ENCODE measurements at regions not wholly inside any gene's neighbourhood (a gene's known extent, or its start where the extent isn't known, plus 50 kb on each side); places are given as distances from the start of the nearest gene placed in this dataset.

DNA sequence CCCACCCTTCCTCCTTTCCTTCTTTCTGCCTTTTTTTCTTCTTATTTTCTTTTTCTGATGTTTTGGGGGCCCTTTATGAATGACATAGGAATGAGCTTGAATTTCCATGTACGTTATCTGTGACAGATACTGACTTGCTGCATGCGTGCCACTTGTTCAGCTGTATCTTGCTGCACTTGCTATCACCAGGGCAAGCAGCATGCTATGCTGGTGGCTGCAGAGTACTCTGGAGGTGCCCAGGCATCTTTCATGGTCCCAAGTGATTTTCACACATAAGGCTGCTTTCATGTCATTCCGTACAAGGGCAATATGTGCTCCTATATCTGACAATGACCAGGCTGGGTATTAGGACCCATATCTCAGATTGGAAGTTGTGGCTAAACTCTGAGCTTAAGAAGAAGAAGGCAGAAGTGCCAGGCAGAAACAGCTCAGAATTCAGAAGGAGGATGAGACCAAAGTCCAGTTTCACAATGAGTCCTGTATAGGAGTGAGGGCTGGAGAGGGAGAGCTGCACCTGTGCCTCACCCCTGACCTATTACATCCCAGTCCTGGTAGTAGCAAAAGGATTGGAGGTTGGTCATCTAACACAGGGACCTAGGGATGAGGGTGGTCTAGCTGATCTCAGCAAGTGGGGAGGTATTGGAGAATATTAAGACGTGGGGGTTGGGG, 299.0 kb upstream of the DDHD1 start:
- H3K4me1 ChIP-seq (ENCODE audit: control insufficient read depth, insufficient read depth, low read length), result peaks cover 6% of the 10 kb centered on the region
- 87 to 94% methylated on average over 3 to 4 of the region's 4 CpGs for WGBS, 2 experiments (ENCODE audit: insufficient coverage in 1 of 2, insufficient read length in 1 of 2)
- TF ChIP-seq, protein P1, sequence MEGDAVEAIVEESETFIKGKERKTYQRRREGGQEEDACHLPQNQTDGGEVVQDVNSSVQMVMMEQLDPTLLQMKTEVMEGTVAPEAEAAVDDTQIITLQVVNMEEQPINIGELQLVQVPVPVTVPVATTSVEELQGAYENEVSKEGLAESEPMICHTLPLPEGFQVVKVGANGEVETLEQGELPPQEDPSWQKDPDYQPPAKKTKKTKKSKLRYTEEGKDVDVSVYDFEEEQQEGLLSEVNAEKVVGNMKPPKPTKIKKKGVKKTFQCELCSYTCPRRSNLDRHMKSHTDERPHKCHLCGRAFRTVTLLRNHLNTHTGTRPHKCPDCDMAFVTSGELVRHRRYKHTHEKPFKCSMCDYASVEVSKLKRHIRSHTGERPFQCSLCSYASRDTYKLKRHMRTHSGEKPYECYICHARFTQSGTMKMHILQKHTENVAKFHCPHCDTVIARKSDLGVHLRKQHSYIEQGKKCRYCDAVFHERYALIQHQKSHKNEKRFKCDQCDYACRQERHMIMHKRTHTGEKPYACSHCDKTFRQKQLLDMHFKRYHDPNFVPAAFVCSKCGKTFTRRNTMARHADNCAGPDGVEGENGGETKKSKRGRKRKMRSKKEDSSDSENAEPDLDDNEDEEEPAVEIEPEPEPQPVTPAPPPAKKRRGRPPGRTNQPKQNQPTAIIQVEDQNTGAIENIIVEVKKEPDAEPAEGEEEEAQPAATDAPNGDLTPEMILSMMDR (conservative IDR thresholded peaks at IDR 0.05), result no peak
- no peaks in the 10 kb centered on the region for H3K4me1 Mint-ChIP-seq
- H3K36me3 Mint-ChIP-seq (ENCODE audit: low read depth), result no peaks in the 10 kb centered on the region
- H3K4me3 ChIP-seq (ENCODE audit: low read length), result no peak overlapping the region
- H3K27ac Mint-ChIP-seq, result no peak overlapping the region
- no peak overlapping the region for H3K9ac ChIP-seq (ENCODE audit: extremely low read depth, low read length, poor library complexity, severe bottlenecking)
- no peaks in the 10 kb centered on the region for H3K27me3 Mint-ChIP-seq (ENCODE audit: insufficient read depth)
- no peak overlapping the region for H3K27ac ChIP-seq (ENCODE audit: low read depth, low read length)
- no peaks in the 10 kb centered on the region for H3K27me3 ChIP-seq (ENCODE audit: control insufficient read depth, insufficient read depth, low read length, poor library complexity, severe bottlenecking)
- no peaks in the 10 kb centered on the region for H3K36me3 ChIP-seq (ENCODE audit: control insufficient read depth, insufficient read depth, low read length)
- no peaks in the 10 kb centered on the region for H3K9me3 Mint-ChIP-seq
- H3K9me3 ChIP-seq (ENCODE audit: control insufficient read depth, low read length), result no peaks in the 10 kb centered on the region
- no peak overlapping the region for H3K4me3 Mint-ChIP-seq
- DNase-seq, result no peak

DNA sequence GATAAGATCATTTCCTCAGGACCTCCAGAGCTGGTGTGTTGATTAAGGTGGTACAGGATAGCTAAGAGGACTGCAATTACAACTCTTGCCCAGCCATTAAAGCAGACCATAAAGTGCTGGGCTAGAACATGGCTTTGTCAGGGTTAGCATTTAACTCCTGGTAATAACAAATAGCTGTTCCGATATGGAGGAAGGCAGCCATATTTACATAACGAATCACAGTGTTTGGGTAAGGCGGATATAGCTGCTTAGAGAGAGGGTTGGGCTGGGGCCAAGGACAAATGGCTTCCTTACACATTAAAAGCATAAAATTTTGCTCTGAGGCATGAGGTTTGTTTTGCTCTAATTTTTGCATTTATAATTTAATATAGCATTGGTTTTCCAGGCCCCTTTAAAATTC, 297.7 kb upstream of the DDHD1 start:
- 95 to 100% methylated on average over 2 to 3 of the region's 3 CpGs for WGBS, 2 experiments (ENCODE audit: insufficient coverage in 1 of 2, insufficient read length in 1 of 2)
- H3K4me1 ChIP-seq (ENCODE audit: control insufficient read depth, insufficient read depth, low read length), result peaks cover 6% of the 10 kb centered on the region
- TF ChIP-seq, protein P1 (conservative IDR thresholded peaks at IDR 0.05), result no peak
- no peaks in the 10 kb centered on the region for H3K36me3 ChIP-seq (ENCODE audit: control insufficient read depth, insufficient read depth, low read length)
- no peak overlapping the region for H3K4me3 ChIP-seq (ENCODE audit: low read length)
- no peak overlapping the region for H3K9ac ChIP-seq (ENCODE audit: extremely low read depth, low read length, poor library complexity, severe bottlenecking)
- no peaks in the 10 kb centered on the region for H3K9me3 ChIP-seq (ENCODE audit: control insufficient read depth, low read length)
- Mint-ChIP-seq H3K36me3 (ENCODE audit: low read depth) (no peaks in the 10 kb centered on the region), H3K27ac (no peak overlapping the region), H3K27me3 (ENCODE audit: insufficient read depth) (no peaks in the 10 kb centered on the region), H3K4me3 (no peak overlapping the region), H3K4me1 (no peaks in the 10 kb centered on the region), H3K9me3 (no peaks in the 10 kb centered on the region)
- no peak for DNase-seq
- no peak overlapping the region for H3K27ac ChIP-seq (ENCODE audit: low read depth, low read length)
- H3K27me3 ChIP-seq (ENCODE audit: control insufficient read depth, insufficient read depth, low read length, poor library complexity, severe bottlenecking), result no peaks in the 10 kb centered on the region

DNA sequence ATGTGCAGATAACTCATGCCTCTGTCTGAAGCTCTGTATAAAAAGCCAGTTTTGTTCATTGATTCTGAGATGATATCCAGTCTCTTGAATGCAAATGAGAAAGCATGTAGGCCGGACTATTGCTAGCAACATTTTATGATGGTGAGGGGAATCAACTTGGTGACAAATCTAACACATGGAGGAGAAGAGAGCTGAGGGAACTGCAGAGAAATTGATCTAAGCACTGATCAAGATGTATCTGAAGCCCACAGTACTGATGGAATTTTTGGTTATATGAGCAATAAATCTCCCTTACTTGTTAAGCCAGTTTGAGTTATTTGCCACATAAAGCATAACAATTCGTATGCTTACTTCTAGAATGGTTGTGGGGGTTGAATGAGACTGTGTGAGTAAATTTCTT, 295.6 kb upstream of the DDHD1 start:
- Histone ChIP-seq H3K27me3 (ENCODE audit: control insufficient read depth, insufficient read depth, low read length, poor library complexity, severe bottlenecking) (no peaks in the 10 kb centered on the region), H3K27ac (ENCODE audit: low read depth, low read length) (no peak overlapping the region), H3K4me1 (ENCODE audit: control insufficient read depth, insufficient read depth, low read length) (peaks cover 6% of the 10 kb centered on the region), H3K9me3 (ENCODE audit: control insufficient read depth, low read length) (no peaks in the 10 kb centered on the region), H3K36me3 (ENCODE audit: control insufficient read depth, insufficient read depth, low read length) (no peaks in the 10 kb centered on the region), H3K4me3 (ENCODE audit: low read length) (no peak overlapping the region), H3K9ac (ENCODE audit: extremely low read depth, low read length, poor library complexity, severe bottlenecking) (no peak overlapping the region)
- no peak for DNase-seq
- Mint-ChIP-seq H3K36me3 (ENCODE audit: low read depth) (no peaks in the 10 kb centered on the region), H3K4me3 (no peak overlapping the region), H3K27ac (no peak overlapping the region), H3K27me3 (ENCODE audit: insufficient read depth) (no peaks in the 10 kb centered on the region), H3K4me1 (no peaks in the 10 kb centered on the region), H3K9me3 (no peaks in the 10 kb centered on the region)
- TF ChIP-seq, protein P1 (conservative IDR thresholded peaks at IDR 0.05), result no peak
- WGBS, 2 experiments (ENCODE audit: insufficient coverage in 1 of 2, insufficient read length in 1 of 2), result 70 to 100% methylated on average over 1 to 2 of the region's 2 CpGs
